Caco-2 (cell line): ENCODE measurements at regions not wholly inside any gene's neighbourhood (a gene's known extent, or its start where the extent isn't known, plus 50 kb on each side); places are given as distances from the start of the nearest gene placed in this dataset.

Source experiments
- BruUV-seq: library from RNA; stranded (reverse); fragments of 400-500 nt; replicated peaks from 2 replicates; lab custom pipeline; 2021; lab: Mats Ljungman, UMichigan
- CTCF ChIA-PET: fragments of 300-600 bp; sonication (Branson Sonifier 250); formaldehyde crosslinking; loops from one replicate; lab custom pipeline; 2022; ENCODE audit warnings: antibody characterized with exemption; lab: Charles Lee
- POLR2A ChIA-PET: fragments of 300-600 bp; sonication (Branson Sonifier 250); formaldehyde crosslinking; loops from one replicate; lab custom pipeline; 2022; ENCODE audit warnings: antibody characterized with exemption; lab: Charles Lee
- DNase-seq, 2 experiments: peaks; one replicate each; pipeline versions ENCODE4 v3.0.0 to v3.0.0-alpha.2; 2020 to 2022
- H3K27me3 ChIP-seq: replicated peaks from 2 replicates; pipeline ENCODE4 v1.6.0; 2011; ENCODE audit warnings: low read length; ENCODE audit not compliant: control insufficient read depth, insufficient read depth
- H3K36me3 ChIP-seq: 2 replicates; pipeline ENCODE4 v1.5.1; 2011; ENCODE audit warnings: low read length; ENCODE audit not compliant: control insufficient read depth, insufficient read depth
- H3K4me1 ChIP-seq: fragments of 250-450 bp; sonication (Bioruptor Pico); 2 replicates; pipeline ENCODE4 v1.5.1; 2020; ENCODE audit warnings: mild to moderate bottlenecking
- H3K4me3 ChIP-seq: 2 replicates; pipeline ENCODE4 v1.5.1; 2011; ENCODE audit warnings: low read depth, mild to moderate bottlenecking, control low read depth, low read length
- H3K9me3 ChIP-seq: fragments of 250-450 bp; sonication (Bioruptor Pico); 2 replicates; pipeline ENCODE4 v1.5.1; 2020; ENCODE audit warnings: mild to moderate bottlenecking, moderate library complexity
- H3K27ac Mint-ChIP-seq: one replicate; pipeline ENCODE4 v1.8.0; 2022; ENCODE audit warnings: mixed read lengths; ENCODE audit not compliant: unreplicated experiment
- H3K27me3 Mint-ChIP-seq: one replicate; pipeline ENCODE4 v1.8.0; 2022; ENCODE audit warnings: mixed read lengths; ENCODE audit not compliant: insufficient read depth, unreplicated experiment
- H3K36me3 Mint-ChIP-seq: one replicate; pipeline ENCODE4 v1.8.0; 2022; ENCODE audit warnings: mild to moderate bottlenecking, mixed read lengths; ENCODE audit not compliant: insufficient read depth, unreplicated experiment
- H3K4me1 Mint-ChIP-seq: one replicate; pipeline ENCODE4 v1.8.0; 2022; ENCODE audit warnings: low read depth, mixed read lengths; ENCODE audit not compliant: unreplicated experiment
- H3K4me3 Mint-ChIP-seq: one replicate; pipeline ENCODE4 v1.8.0; 2022; ENCODE audit warnings: mild to moderate bottlenecking, moderate library complexity, mixed read lengths; ENCODE audit not compliant: unreplicated experiment
- H3K9me3 Mint-ChIP-seq: one replicate; pipeline ENCODE4 v1.8.0; 2022; ENCODE audit warnings: mixed read lengths; ENCODE audit not compliant: unreplicated experiment
- intact Hi-C: fragments of 100-400 bp; cut with micrococcal nuclease; formaldehyde crosslinking; loops from one replicate; pipeline ENCODE4 v1.10.0; 2022; ENCODE audit not compliant: unreplicated experiment
- TF ChIP-seq, protein P1 (sequence below), 2 experiments: fragments of 200-600 bp in 1 of 2; IDR thresholded peaks; 1 replicate in 1 of 2; 2 replicates in 1 of 2; pipeline versions ENCODE4 v1.5.1 to v1.8.0; 2011 to 2022; ENCODE audit warnings: antibody characterized with exemption in 1 of 2, control low read depth in 1 of 2, inconsistent platforms in 1 of 2, low read depth in 1 of 2, low read length in 1 of 2, mild to moderate bottlenecking in 1 of 2, moderate library complexity in 1 of 2; ENCODE audit not compliant: insufficient read depth in 1 of 2, severe bottlenecking in 1 of 2, unreplicated experiment in 1 of 2

DNA sequence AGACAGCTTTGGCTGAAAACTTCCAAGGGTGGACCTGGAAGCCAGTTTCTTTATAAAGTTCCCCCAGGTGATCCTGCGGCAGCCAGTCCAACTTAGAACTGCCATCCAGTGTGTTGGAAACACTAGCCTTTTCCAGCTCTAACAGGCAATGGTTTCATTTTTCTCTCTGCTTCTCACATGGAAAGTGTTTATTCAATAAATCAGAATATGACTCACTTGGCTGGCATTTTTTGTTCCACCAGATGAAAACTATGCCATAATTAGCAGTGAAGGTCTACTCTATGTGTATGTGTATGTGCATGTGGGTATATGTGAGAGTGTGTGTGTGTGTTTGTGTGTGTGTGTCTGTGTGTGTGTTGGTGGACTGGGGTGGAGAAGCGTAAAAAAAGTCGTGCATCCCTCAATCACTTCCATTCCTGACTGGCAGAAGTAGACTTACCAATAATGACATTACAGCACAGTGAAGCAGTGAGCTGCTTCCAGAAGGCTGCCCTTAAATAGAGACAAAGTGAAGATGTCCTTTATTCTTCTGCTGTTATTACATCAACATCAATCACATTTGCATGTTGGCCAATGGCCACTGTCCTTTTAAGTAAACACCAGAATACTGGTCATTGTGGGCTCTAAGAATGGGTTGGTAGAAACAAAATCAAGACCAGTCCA is 90.9 kb upstream of the SETBP1 start:
- no peak overlapping the region for H3K27ac Mint-ChIP-seq
- Histone ChIP-seq H3K27me3 (no peaks in the 10 kb centered on the region), H3K4me1 (no peaks in the 10 kb centered on the region), H3K4me3 (no peak overlapping the region), H3K36me3 (no peaks in the 10 kb centered on the region), H3K9me3 (no peaks in the 10 kb centered on the region)
- no peaks in the 10 kb centered on the region for H3K4me1 Mint-ChIP-seq
- TF ChIP-seq, protein P1, sequence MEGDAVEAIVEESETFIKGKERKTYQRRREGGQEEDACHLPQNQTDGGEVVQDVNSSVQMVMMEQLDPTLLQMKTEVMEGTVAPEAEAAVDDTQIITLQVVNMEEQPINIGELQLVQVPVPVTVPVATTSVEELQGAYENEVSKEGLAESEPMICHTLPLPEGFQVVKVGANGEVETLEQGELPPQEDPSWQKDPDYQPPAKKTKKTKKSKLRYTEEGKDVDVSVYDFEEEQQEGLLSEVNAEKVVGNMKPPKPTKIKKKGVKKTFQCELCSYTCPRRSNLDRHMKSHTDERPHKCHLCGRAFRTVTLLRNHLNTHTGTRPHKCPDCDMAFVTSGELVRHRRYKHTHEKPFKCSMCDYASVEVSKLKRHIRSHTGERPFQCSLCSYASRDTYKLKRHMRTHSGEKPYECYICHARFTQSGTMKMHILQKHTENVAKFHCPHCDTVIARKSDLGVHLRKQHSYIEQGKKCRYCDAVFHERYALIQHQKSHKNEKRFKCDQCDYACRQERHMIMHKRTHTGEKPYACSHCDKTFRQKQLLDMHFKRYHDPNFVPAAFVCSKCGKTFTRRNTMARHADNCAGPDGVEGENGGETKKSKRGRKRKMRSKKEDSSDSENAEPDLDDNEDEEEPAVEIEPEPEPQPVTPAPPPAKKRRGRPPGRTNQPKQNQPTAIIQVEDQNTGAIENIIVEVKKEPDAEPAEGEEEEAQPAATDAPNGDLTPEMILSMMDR (IDR thresholded peaks at IDR 0.05; ENCODE audit: insufficient read depth in 1 of 2, low read depth in 1 of 2, low read length in 1 of 2, severe bottlenecking in 1 of 2, unreplicated experiment in 1 of 2): no peak
- ChIA-PET POLR2A (no interaction called here), CTCF (no interaction called here)
- no peaks in the 10 kb centered on the region for H3K27me3 Mint-ChIP-seq
- H3K4me3 Mint-ChIP-seq: no peak overlapping the region
- H3K9me3 Mint-ChIP-seq: no peaks in the 10 kb centered on the region
- no peaks in the 10 kb centered on the region for H3K36me3 Mint-ChIP-seq
- no peak for DNase-seq
- BruUV-seq: no TSS peak
- intact Hi-C loops: no loop called here

DNA sequence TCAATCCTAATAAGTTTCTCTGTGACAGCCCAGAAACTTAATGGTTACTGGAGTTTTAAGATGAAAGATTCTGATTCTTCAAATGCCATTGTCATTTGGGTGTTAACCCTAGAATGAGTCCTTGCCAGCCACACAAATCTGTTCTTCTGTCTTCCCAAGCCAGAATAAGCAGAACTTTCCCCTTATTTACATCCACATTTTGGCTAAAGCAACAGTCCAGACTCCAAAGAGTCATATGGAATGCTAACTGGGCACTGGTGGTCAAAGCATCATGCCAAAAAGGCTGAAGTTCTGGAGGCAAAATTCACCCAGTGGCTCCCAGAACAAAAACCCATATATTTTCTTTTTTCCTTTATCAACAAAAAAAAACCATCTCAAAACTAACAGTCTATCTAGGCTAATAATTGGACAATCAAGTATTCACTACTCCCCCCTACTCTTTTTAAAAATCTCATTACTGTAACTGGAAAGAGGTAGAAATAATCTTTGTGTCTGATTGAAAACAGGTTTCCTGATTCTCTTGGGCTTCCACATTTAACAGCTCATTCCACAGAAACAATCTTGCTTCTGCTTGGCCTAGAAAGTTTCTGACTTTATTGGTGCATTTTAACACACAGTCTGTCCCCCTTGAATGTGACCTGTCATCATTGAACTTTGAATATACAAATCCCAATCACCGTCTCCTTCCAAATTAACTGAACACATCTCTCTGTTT is 89.6 kb upstream of the SETBP1 start:
- H3K27ac Mint-ChIP-seq: no peak overlapping the region
- H3K4me3 Mint-ChIP-seq: no peak overlapping the region
- BruUV-seq: no TSS peak
- H3K36me3 ChIP-seq: no peaks in the 10 kb centered on the region
- H3K4me1 ChIP-seq: no peaks in the 10 kb centered on the region
- intact Hi-C loops: no loop called here
- CTCF ChIA-PET: no interaction called here
- H3K9me3 Mint-ChIP-seq: no peaks in the 10 kb centered on the region
- H3K36me3 Mint-ChIP-seq: no peaks in the 10 kb centered on the region
- TF ChIP-seq, protein P1 (IDR thresholded peaks at IDR 0.05; ENCODE audit: insufficient read depth in 1 of 2, low read depth in 1 of 2, low read length in 1 of 2, severe bottlenecking in 1 of 2, unreplicated experiment in 1 of 2): no peak
- no peaks in the 10 kb centered on the region for H3K27me3 Mint-ChIP-seq
- H3K27me3 ChIP-seq: no peaks in the 10 kb centered on the region
- no peak overlapping the region for H3K4me3 ChIP-seq
- no peaks in the 10 kb centered on the region for H3K4me1 Mint-ChIP-seq
- H3K9me3 ChIP-seq: no peaks in the 10 kb centered on the region
- POLR2A ChIA-PET: no interaction called here
- DNase-seq: no peak

DNA sequence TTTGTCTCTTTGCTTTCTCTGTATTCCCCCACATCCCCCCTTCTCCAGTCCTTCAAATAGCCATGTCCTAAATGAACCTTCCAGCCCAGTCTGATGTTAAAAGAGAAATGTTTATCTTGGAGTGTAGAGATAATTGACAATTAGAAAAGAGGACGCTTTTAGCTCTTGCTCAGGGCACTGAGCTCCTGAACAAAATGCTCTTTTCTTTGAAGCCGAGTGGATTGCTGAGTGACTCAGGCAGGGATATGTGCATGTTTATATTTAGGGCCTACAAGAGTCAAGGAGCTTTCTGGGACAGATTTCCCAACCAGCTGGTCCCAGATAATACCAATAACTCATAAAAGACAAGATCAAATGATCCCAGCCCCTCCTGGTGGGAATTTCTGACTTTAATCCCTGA is 88.0 kb upstream of the SETBP1 start:
- TF ChIP-seq, protein P1 (IDR thresholded peaks at IDR 0.05; ENCODE audit: insufficient read depth in 1 of 2, low read depth in 1 of 2, low read length in 1 of 2, severe bottlenecking in 1 of 2, unreplicated experiment in 1 of 2): no peak
- intact Hi-C loops: no loop called here
- no peaks in the 10 kb centered on the region for H3K36me3 Mint-ChIP-seq
- POLR2A ChIA-PET: no interaction called here
- BruUV-seq: no TSS peak
- H3K4me1 Mint-ChIP-seq: peaks cover 7% of the 10 kb centered on the region
- no peak overlapping the region for H3K27ac Mint-ChIP-seq
- H3K9me3 ChIP-seq: no peaks in the 10 kb centered on the region
- no peaks in the 10 kb centered on the region for H3K36me3 ChIP-seq
- no peaks in the 10 kb centered on the region for H3K4me1 ChIP-seq
- no peak for DNase-seq
- no peak overlapping the region for H3K4me3 Mint-ChIP-seq
- no peaks in the 10 kb centered on the region for H3K27me3 ChIP-seq
- H3K9me3 Mint-ChIP-seq: no peaks in the 10 kb centered on the region
- no peak overlapping the region for H3K4me3 ChIP-seq
- CTCF ChIA-PET: no interaction called here
- no peaks in the 10 kb centered on the region for H3K27me3 Mint-ChIP-seq
